ENCODE measurements at regions not wholly inside any gene's neighbourhood (a gene's known extent, or its start where the extent isn't known, plus 50 kb on each side); places are given as distances from the start of the nearest gene placed in this dataset.

GRCh38 chr9:88635151-88635550 is 100.2 kb downstream of the NXNL2 start:
- no peaks in the 10 kb centered on the region for H3K36me3 ChIP-seq (ENCODE audit: control insufficient read depth in 2 of 3, insufficient read depth in 3 of 3, low read length in 3 of 3)
- no peaks in the 10 kb centered on the region for H3K27me3 ChIP-seq (ENCODE audit: control insufficient read depth, insufficient read depth, low read length)
- H3K4me3 ChIP-seq (ENCODE audit: low read length in 3 of 3), result no peak overlapping the region
- no peak for DNase-seq
- no peak for FAIRE-seq
- H3K9ac ChIP-seq (ENCODE audit: low read length in 3 of 3), result no peak overlapping the region
- no peaks in the 10 kb centered on the region for H3K4me1 ChIP-seq (ENCODE audit: control insufficient read depth in 2 of 3, insufficient read depth in 2 of 3, low read depth in 1 of 3, low read length in 3 of 3)
- peaks cover 0 to 11% (median 0%) of the 10 kb centered on the region in 3 donors for H3K9me3 ChIP-seq (ENCODE audit: control insufficient read depth in 2 of 3, insufficient read depth in 1 of 3, low read length in 3 of 3)
- no peak overlapping the region for H3K27ac ChIP-seq (ENCODE audit: low read depth in 2 of 2, low read length in 2 of 2)
- intact Hi-C loops (cut with DNase I), result no loop called here
- no peak for TF ChIP-seq CTCF (IDR thresholded peaks at IDR 0.05; ENCODE audit: borderline replicate concordance, extremely low read depth, insufficient read depth)

- Histone ChIP-seq H3K9me3 (ENCODE audit: control insufficient read depth in 2 of 3, insufficient read depth in 1 of 3, low read length in 3 of 3) (peaks cover 0 to 5% (median 0%) of the 10 kb centered on the region in 3 donors), H3K36me3 (ENCODE audit: control insufficient read depth in 2 of 3, insufficient read depth in 3 of 3, low read length in 3 of 3) (no peaks in the 10 kb centered on the region), H3K27me3 (ENCODE audit: control insufficient read depth, insufficient read depth, low read length) (no peaks in the 10 kb centered on the region), H3K27ac (ENCODE audit: low read depth in 2 of 2, low read length in 2 of 2) (no peak overlapping the region), H3K4me3 (ENCODE audit: low read length in 3 of 3) (no peak overlapping the region), H3K4me1 (ENCODE audit: control insufficient read depth in 2 of 3, insufficient read depth in 2 of 3, low read depth in 1 of 3, low read length in 3 of 3) (no peaks in the 10 kb centered on the region), H3K9ac (ENCODE audit: low read length in 3 of 3) (no peak overlapping the region)
- DNase-seq (no peak), FAIRE-seq (no peak)
- TF ChIP-seq CTCF (IDR thresholded peaks at IDR 0.05; ENCODE audit: borderline replicate concordance, extremely low read depth, insufficient read depth), result no peak
- intact Hi-C loops (cut with DNase I), result no loop called here
Observed at GRCh38 chr9:88641456-88642240, 106.7 kb downstream of the NXNL2 start.

- Histone ChIP-seq H3K9ac (ENCODE audit: low read length in 3 of 3) (no peak overlapping the region), H3K27me3 (ENCODE audit: control insufficient read depth, insufficient read depth, low read length) (no peaks in the 10 kb centered on the region), H3K36me3 (ENCODE audit: control insufficient read depth in 2 of 3, insufficient read depth in 3 of 3, low read length in 3 of 3) (no peaks in the 10 kb centered on the region), H3K27ac (ENCODE audit: low read depth in 2 of 2, low read length in 2 of 2) (no peak overlapping the region), H3K4me1 (ENCODE audit: control insufficient read depth in 2 of 3, insufficient read depth in 2 of 3, low read depth in 1 of 3, low read length in 3 of 3) (no peaks in the 10 kb centered on the region), H3K9me3 (ENCODE audit: control insufficient read depth in 2 of 3, insufficient read depth in 1 of 3, low read length in 3 of 3) (no peaks in the 10 kb centered on the region), H3K4me3 (ENCODE audit: low read length in 3 of 3) (no peak overlapping the region)
- no peak for DNase-seq
- intact Hi-C loops (cut with DNase I), result no loop called here
- no peak for TF ChIP-seq CTCF (IDR thresholded peaks at IDR 0.05; ENCODE audit: borderline replicate concordance, extremely low read depth, insufficient read depth)
- FAIRE-seq, result no peak
Observed at GRCh38 chr9:88642336-88642735, 107.4 kb downstream of the NXNL2 start.
